Calu3 (cell line): ENCODE measurements at regions not wholly inside any gene's neighbourhood (a gene's known extent, or its start where the extent isn't known, plus 50 kb on each side); places are given as distances from the start of the nearest gene placed in this dataset.

ENCODE experiments used
- BruUV-seq: library from RNA; stranded (reverse); fragments of 400-500 nt; replicated peaks from 2 replicates; lab custom pipeline; 2021; lab: Mats Ljungman, UMichigan
- CTCF ChIA-PET: fragments of 300-600 bp; sonication (Branson Sonifier 250); formaldehyde crosslinking; loops from one replicate; lab custom pipeline; 2022; ENCODE audit warnings: antibody characterized with exemption; lab: Charles Lee
- DNase-seq: peaks from one replicate; pipeline ENCODE4 v3.0.0; 2022
- H3K27ac Mint-ChIP-seq: one replicate; pipeline ENCODE4 v1.8.0; 2022; ENCODE audit warnings: mixed read lengths; ENCODE audit not compliant: unreplicated experiment
- H3K27me3 Mint-ChIP-seq: one replicate; pipeline ENCODE4 v1.8.0; 2022; ENCODE audit warnings: mixed read lengths; ENCODE audit not compliant: unreplicated experiment
- H3K36me3 Mint-ChIP-seq: one replicate; pipeline ENCODE4 v1.8.0; 2022; ENCODE audit warnings: mild to moderate bottlenecking, moderate library complexity, mixed read lengths; ENCODE audit not compliant: insufficient read depth, unreplicated experiment
- H3K4me1 Mint-ChIP-seq: one replicate; pipeline ENCODE4 v1.8.0; 2022; ENCODE audit warnings: mild to moderate bottlenecking, low read depth, mixed read lengths; ENCODE audit not compliant: unreplicated experiment
- H3K4me3 Mint-ChIP-seq: one replicate; pipeline ENCODE4 v1.8.0; 2022; ENCODE audit warnings: mild to moderate bottlenecking, low read depth, moderate library complexity, mixed read lengths; ENCODE audit not compliant: unreplicated experiment
- H3K9me3 Mint-ChIP-seq: one replicate; pipeline ENCODE4 v1.8.0; 2022; ENCODE audit warnings: low read depth, mixed read lengths; ENCODE audit not compliant: unreplicated experiment
- intact Hi-C: fragments of 100-400 bp; cut with micrococcal nuclease; formaldehyde crosslinking; loops from one replicate; pipeline ENCODE4 v1.10.0; 2022; ENCODE audit not compliant: unreplicated experiment
- TF ChIP-seq, protein P1 (sequence below): fragments of 200-600 bp; IDR thresholded peaks from one replicate; pipeline ENCODE4 v1.8.0; 2022; ENCODE audit warnings: antibody characterized with exemption; ENCODE audit not compliant: unreplicated experiment

DNA sequence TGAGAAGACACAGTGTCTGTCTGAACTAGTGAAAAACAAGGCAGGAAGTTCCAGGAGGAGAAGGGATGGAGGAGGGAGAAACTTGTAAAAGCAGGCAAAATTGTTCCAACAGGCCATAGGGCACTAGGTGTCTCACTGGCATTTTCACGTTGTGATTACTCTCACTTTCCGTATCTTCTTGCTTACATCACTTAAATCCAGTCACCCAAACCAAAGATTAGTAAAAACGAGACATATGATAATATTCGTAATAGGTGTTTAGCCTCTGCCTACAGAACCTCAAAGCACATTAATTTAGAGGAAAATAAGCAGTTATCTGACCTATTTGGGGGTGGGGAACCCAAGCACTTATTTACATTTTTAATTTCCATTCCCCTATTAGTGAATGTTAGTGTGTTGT lies 78.3 kb downstream of the POU3F3 start:
- no peak for DNase-seq
- H3K36me3 Mint-ChIP-seq, result no peaks in the 10 kb centered on the region
- no peaks in the 10 kb centered on the region for H3K4me1 Mint-ChIP-seq
- H3K9me3 Mint-ChIP-seq, result no peaks in the 10 kb centered on the region
- no peak overlapping the region for H3K4me3 Mint-ChIP-seq
- CTCF ChIA-PET, result no interaction called here
- H3K27me3 Mint-ChIP-seq, result peaks cover 7% of the 10 kb centered on the region
- no peak overlapping the region for H3K27ac Mint-ChIP-seq
- TF ChIP-seq, protein P1, sequence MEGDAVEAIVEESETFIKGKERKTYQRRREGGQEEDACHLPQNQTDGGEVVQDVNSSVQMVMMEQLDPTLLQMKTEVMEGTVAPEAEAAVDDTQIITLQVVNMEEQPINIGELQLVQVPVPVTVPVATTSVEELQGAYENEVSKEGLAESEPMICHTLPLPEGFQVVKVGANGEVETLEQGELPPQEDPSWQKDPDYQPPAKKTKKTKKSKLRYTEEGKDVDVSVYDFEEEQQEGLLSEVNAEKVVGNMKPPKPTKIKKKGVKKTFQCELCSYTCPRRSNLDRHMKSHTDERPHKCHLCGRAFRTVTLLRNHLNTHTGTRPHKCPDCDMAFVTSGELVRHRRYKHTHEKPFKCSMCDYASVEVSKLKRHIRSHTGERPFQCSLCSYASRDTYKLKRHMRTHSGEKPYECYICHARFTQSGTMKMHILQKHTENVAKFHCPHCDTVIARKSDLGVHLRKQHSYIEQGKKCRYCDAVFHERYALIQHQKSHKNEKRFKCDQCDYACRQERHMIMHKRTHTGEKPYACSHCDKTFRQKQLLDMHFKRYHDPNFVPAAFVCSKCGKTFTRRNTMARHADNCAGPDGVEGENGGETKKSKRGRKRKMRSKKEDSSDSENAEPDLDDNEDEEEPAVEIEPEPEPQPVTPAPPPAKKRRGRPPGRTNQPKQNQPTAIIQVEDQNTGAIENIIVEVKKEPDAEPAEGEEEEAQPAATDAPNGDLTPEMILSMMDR, result no peak
- no TSS peak for BruUV-seq
- intact Hi-C loops, result no loop called here

DNA sequence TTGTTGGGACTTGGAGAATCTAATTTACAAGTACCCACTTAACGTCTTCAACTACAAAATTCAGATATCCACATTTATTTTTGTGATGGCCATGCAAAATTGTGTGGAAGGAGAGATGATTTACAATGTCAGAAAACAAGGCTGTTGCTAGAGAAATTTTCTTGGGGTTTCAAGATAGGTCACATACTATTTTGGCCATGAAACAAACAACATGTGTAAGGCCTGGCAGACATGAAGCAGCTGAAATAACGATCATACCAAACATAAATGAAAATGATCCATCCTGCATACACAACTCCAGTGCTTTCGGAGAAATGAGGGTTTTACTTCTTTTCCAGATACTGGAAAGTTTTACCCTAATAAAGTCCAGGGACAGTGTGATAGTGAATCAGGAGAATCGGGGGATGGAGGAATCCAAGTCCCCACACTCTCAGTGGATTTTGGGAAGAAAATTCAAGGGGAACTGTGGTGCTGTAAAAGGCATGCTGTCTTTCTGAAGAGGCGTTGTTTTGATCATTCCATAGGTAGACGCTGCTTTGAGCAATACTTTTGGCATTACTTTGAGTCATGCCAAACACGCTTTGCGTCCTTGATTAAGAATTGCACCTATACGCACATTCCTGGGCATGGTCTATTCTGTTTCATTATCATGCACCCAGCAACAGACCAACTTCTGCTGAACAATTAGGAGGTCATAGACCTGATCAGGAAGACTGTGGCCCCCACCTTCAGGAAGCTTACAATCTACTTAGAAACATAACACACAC lies 79.4 kb downstream of the POU3F3 start:
- TF ChIP-seq, protein P1, result no peak
- H3K27me3 Mint-ChIP-seq, result peaks cover 7% of the 10 kb centered on the region
- H3K27ac Mint-ChIP-seq, result no peak overlapping the region
- no peaks in the 10 kb centered on the region for H3K9me3 Mint-ChIP-seq
- no TSS peak for BruUV-seq
- no peak for DNase-seq
- intact Hi-C loops, result no loop called here
- no peaks in the 10 kb centered on the region for H3K4me1 Mint-ChIP-seq
- CTCF ChIA-PET, result no interaction called here
- H3K4me3 Mint-ChIP-seq, result no peak overlapping the region
- no peaks in the 10 kb centered on the region for H3K36me3 Mint-ChIP-seq

DNA sequence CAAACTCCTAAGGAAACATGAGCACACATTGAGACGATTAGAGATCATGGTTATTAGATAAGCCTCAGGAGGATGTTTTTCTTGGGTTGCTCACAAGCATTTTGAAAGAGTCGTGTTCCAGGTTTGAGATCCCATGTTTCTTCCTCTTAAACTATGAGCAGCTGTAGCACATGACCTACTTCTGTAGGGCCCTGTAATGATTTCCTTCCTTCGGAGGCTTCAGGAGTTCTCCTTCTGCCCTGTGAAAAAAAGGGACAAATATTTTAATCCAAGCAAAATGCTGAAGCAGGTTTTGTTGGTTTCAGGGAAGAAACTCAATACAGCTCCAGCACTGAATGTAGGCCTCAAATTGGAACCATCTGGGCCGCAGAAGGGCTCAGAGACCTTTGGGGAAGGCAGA lies 82.6 kb downstream of the POU3F3 start:
- TF ChIP-seq, protein P1, result no peak
- intact Hi-C loops, result no loop called here
- no peaks in the 10 kb centered on the region for H3K36me3 Mint-ChIP-seq
- H3K4me3 Mint-ChIP-seq, result no peak overlapping the region
- H3K4me1 Mint-ChIP-seq, result no peaks in the 10 kb centered on the region
- no peaks in the 10 kb centered on the region for H3K9me3 Mint-ChIP-seq
- BruUV-seq, result no TSS peak
- peaks cover 2% of the 10 kb centered on the region for H3K27me3 Mint-ChIP-seq
- no peak for DNase-seq
- no peak overlapping the region for H3K27ac Mint-ChIP-seq
- CTCF ChIA-PET, result no interaction called here

DNA sequence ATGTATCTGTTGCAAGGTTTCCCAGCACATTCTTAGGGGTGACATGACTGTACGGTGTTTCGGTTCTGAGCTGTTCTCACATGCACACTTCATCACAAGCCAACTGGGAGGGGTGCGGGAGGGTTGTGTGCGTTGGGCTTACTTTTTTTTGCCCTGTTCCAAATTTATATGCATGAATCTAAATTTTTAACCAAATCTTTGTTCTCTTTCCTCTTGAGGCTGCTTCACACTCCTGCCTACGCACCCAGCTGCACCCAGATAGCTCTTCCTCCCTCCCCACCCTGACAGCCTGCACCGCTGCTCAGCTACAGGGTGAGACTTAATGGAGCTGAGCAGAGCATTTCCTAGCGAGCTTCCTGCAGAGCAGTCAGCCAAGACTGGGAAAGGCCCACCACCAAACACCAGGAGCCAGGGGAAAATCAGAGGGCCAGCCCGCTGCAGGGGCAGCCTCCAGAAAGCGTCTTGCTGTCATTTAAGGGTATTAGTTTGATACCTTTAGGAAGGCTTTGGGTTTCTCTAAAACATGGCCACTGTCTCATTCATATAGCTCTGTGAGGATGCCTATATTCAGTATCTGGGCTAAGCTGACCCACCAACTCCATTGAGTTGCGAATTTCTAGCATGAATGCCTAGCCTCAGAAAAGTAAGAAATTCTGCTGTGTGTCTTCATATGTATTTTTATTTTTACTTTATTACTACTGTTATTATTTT lies 84.5 kb downstream of the POU3F3 start:
- DNase-seq, result no peak
- no peaks in the 10 kb centered on the region for H3K4me1 Mint-ChIP-seq
- intact Hi-C loops, result no loop called here
- H3K27ac Mint-ChIP-seq, result no peak overlapping the region
- TF ChIP-seq, protein P1, result no peak
- CTCF ChIA-PET, result interaction anchor here (0.6 kb wide), 1 partner anchor 32 kb away, joined by 3 read pairs; no protein-coding TSS in a partner anchor
- H3K9me3 Mint-ChIP-seq, result no peaks in the 10 kb centered on the region
- no peaks in the 10 kb centered on the region for H3K36me3 Mint-ChIP-seq
- BruUV-seq, result no TSS peak
- H3K4me3 Mint-ChIP-seq, result no peak overlapping the region
- no peaks in the 10 kb centered on the region for H3K27me3 Mint-ChIP-seq
